Uterus (tissue), 2 donors: ENCODE measurements at regions not wholly inside any gene's neighbourhood (a gene's known extent, or its start where the extent isn't known, plus 50 kb on each side); places are given as distances from the start of the nearest gene placed in this dataset.

Source experiments
- CTCF ChIP-seq, 4 experiments: fragments of 200-600 bp in 2 of 4; fragments of 450-650 bp in 2 of 4; sonication (generic) in 2 of 4; IDR thresholded peaks; one replicate each; pipeline ENCODE4 v1.5.1; 2016 to 2019; ENCODE audit warnings: antibody characterized with exemption in 4 of 4, mild to moderate bottlenecking in 2 of 4, moderate library complexity in 1 of 4
- POLR2A ChIP-seq, 2 donors: fragments of 450-650 bp; IDR thresholded peaks; one replicate each; pipeline ENCODE4 v1.6.1; 2016; ENCODE audit warnings: antibody characterized with exemption in 2 of 2, mild to moderate bottlenecking in 1 of 2, moderate library complexity in 1 of 2

DNA sequence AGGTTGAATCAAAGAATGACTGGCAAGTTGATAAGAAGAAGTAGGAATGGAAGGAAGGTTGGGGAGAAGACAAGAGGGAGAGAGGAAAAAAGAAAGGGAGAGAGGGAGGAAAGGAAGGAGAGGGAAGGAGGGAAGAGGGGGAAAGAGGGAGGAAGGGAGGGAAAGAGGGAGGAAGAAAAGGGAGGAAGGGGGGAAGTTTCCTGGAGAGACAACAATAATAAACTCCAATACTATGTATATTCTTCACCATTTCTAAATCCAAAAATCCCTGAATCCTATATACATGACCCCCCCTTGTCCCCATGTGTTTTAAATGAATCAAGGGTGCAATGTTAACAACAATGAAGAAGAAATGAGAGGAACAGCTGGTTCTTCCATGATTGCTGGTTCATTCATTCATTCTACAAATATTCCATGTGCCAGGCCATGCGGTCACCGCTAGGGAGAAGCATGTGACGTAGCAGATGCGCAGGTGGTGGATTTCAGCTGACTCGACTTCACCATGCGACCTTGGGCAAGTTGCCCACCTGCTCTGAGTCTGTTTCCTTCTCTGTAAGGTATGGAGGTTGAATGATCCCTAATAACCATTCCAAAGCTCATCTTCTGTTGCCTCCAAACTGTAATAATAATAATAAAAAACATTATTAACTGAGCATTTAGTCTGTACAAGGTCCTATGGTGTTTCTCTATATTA is 77.6 kb downstream of the EN1 start:
- TF ChIP-seq CTCF (IDR thresholded peaks at IDR 0.05) (no peak), POLR2A (IDR thresholded peaks at IDR 0.05) (no peak)
